ENCODE measurements at regions not wholly inside any gene's neighbourhood (a gene's known extent, or its start where the extent isn't known, plus 50 kb on each side); places are given as distances from the start of the nearest gene placed in this dataset.

DNA sequence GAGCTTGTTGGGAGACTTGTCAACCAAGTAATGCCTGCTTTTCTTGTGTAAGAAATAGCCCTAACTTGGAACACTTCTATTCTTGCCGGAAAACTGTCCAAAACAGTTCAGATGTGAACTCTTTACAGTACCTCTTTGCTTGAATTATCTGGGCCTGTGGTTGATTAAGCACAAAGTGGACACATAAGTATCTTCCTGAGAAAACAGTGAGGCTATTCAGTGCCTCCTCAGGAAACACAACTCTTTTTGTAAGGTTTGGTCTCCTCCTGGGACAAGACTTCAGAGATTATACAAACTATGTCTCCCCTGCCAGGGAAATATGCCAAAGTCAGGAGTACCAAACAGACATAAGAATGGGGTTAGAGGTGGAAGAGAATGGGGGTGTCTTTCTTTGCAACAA is 127.7 kb downstream of the LACC1 start:
- TF ChIP-seq POLR2AphosphoS5 (IDR thresholded peaks at IDR 0.05; ENCODE audit: low read depth, low read length) (no peak), TAF1 (IDR thresholded peaks at IDR 0.05; ENCODE audit: low read depth, low read length) (no peak), POLR2A (IDR thresholded peaks at IDR 0.05; ENCODE audit: low read depth, low read length) (no peak), SPI1 (IDR thresholded peaks at IDR 0.05; ENCODE audit: low read depth, low read length) (no peak), PAX5 (IDR thresholded peaks at IDR 0.05; ENCODE audit: insufficient read depth, low read length, severe bottlenecking) (no peak)
